ENCODE measurements at regions not wholly inside any gene's neighbourhood (a gene's known extent, or its start where the extent isn't known, plus 50 kb on each side); places are given as distances from the start of the nearest gene placed in this dataset.

- in situ Hi-C loops (cut with HindIII; ENCODE audit: low pct_unique_long_range_greater_than_20kb, low sequenced_read_pairs): no loop called here
- no peaks in the 10 kb centered on the region for H3K36me3 ChIP-seq (ENCODE audit: control insufficient read depth, insufficient read depth, low read length)
- no peaks in the 10 kb centered on the region for H3K27me3 ChIP-seq (ENCODE audit: control insufficient read depth, insufficient read depth, low read length)
- BruUV-seq (replicated peaks): no TSS peak
- ATAC-seq (no peak), DNase-seq (ENCODE audit: low read depth, low spot score) (no peak)
- H3K27ac ChIP-seq (ENCODE audit: low read length): no peak overlapping the region
- POLR2A ChIA-PET: interaction anchor here (0.6 kb wide), 1 partner anchor 527 kb away, joined by 3 read pairs; no protein-coding TSS in a partner anchor
- H3K9me3 ChIP-seq (ENCODE audit: control insufficient read depth, insufficient read depth, low read depth, low read length): no peaks in the 10 kb centered on the region
- TF ChIP-seq TCF7L2 (IDR thresholded peaks at IDR 0.05; ENCODE audit: low read depth, low read length) (no peak), POLR2AphosphoS5 (IDR thresholded peaks at IDR 0.05; ENCODE audit: low read depth, low read length) (no peak), SIN3A (IDR thresholded peaks at IDR 0.05; ENCODE audit: borderline replicate concordance, insufficient read depth, low read depth, low read length) (no peak)
- TF ChIP-seq, protein P1, sequence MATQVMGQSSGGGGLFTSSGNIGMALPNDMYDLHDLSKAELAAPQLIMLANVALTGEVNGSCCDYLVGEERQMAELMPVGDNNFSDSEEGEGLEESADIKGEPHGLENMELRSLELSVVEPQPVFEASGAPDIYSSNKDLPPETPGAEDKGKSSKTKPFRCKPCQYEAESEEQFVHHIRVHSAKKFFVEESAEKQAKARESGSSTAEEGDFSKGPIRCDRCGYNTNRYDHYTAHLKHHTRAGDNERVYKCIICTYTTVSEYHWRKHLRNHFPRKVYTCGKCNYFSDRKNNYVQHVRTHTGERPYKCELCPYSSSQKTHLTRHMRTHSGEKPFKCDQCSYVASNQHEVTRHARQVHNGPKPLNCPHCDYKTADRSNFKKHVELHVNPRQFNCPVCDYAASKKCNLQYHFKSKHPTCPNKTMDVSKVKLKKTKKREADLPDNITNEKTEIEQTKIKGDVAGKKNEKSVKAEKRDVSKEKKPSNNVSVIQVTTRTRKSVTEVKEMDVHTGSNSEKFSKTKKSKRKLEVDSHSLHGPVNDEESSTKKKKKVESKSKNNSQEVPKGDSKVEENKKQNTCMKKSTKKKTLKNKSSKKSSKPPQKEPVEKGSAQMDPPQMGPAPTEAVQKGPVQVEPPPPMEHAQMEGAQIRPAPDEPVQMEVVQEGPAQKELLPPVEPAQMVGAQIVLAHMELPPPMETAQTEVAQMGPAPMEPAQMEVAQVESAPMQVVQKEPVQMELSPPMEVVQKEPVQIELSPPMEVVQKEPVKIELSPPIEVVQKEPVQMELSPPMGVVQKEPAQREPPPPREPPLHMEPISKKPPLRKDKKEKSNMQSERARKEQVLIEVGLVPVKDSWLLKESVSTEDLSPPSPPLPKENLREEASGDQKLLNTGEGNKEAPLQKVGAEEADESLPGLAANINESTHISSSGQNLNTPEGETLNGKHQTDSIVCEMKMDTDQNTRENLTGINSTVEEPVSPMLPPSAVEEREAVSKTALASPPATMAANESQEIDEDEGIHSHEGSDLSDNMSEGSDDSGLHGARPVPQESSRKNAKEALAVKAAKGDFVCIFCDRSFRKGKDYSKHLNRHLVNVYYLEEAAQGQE (IDR thresholded peaks at IDR 0.05; ENCODE audit: insufficient read depth in 1 of 2, low read depth in 2 of 2, low read length in 1 of 2): no peak
- TF ChIP-seq, protein P2, sequence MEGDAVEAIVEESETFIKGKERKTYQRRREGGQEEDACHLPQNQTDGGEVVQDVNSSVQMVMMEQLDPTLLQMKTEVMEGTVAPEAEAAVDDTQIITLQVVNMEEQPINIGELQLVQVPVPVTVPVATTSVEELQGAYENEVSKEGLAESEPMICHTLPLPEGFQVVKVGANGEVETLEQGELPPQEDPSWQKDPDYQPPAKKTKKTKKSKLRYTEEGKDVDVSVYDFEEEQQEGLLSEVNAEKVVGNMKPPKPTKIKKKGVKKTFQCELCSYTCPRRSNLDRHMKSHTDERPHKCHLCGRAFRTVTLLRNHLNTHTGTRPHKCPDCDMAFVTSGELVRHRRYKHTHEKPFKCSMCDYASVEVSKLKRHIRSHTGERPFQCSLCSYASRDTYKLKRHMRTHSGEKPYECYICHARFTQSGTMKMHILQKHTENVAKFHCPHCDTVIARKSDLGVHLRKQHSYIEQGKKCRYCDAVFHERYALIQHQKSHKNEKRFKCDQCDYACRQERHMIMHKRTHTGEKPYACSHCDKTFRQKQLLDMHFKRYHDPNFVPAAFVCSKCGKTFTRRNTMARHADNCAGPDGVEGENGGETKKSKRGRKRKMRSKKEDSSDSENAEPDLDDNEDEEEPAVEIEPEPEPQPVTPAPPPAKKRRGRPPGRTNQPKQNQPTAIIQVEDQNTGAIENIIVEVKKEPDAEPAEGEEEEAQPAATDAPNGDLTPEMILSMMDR (IDR thresholded peaks at IDR 0.05): no peak
- no peaks in the 10 kb centered on the region for H3K4me1 ChIP-seq (ENCODE audit: control insufficient read depth, insufficient read depth, low read length)
- CTCF ChIA-PET: no interaction called here
- intact Hi-C loops (cut with micrococcal nuclease; ENCODE audit: unreplicated experiment): no loop called here
- no peak overlapping the region for H3K4me3 ChIP-seq (ENCODE audit: low read depth in 2 of 2, low read length in 2 of 2)
Measured at GRCh38 chr1:162919034-162919433, 58.1 kb upstream of the CCDC190 start.

DNA sequence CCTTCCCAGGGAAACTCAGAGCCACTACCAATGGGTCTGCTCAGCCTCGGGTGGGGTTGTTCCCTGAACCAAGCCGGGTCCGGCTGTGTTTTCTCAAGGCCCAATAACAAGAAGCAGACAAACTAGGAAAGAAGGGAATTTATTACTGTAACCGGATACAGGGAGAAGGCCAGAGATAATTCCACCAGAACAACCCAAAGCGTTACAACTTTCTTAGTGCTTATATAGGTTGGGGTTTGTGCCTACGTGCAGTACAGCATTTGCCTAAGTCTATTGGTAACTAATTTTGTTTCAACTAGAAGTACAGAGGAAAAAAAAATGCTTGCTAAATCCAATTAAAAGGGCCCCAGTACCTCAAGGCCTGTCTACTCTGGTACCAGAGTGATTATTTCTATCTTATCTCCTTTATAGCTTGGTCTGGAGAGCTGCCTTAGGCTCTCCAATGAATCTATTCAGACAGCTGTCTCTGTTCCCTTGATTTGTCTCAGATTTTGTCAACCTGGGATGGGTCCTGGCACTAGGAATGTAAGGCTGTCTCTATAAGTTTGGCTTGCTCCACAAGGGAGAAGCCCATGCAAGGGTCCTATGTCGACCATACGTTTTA lies 57.3 kb upstream of the CCDC190 start:
- 0 out of 2 replicates have a peak, but pooled peaks cover 2% of the 10 kb centered on the region for H3K9me3 ChIP-seq (ENCODE audit: control insufficient read depth, insufficient read depth, low read depth, low read length)
- CTCF ChIA-PET: no interaction called here
- TF ChIP-seq TCF7L2 (IDR thresholded peaks at IDR 0.05; ENCODE audit: low read depth, low read length) (no peak), SIN3A (IDR thresholded peaks at IDR 0.05; ENCODE audit: borderline replicate concordance, insufficient read depth, low read depth, low read length) (no peak)
- TF ChIP-seq, protein P2 (IDR thresholded peaks at IDR 0.05): no peak
- no peaks in the 10 kb centered on the region for H3K36me3 ChIP-seq (ENCODE audit: control insufficient read depth, insufficient read depth, low read length)
- intact Hi-C loops (cut with micrococcal nuclease; ENCODE audit: unreplicated experiment) (no loop called here), in situ Hi-C loops (cut with HindIII; ENCODE audit: low pct_unique_long_range_greater_than_20kb, low sequenced_read_pairs) (no loop called here)
- H3K4me1 ChIP-seq (ENCODE audit: control insufficient read depth, insufficient read depth, low read length): no peaks in the 10 kb centered on the region
- BruUV-seq (replicated peaks): no TSS peak
- no peak for ATAC-seq
- no peak overlapping the region for H3K4me3 ChIP-seq (ENCODE audit: low read depth in 2 of 2, low read length in 2 of 2)
- POLR2A ChIA-PET: interaction anchor here (0.6 kb wide), 1 partner anchor 528 kb away, joined by 3 read pairs; no protein-coding TSS in a partner anchor
- DNase-seq (ENCODE audit: low read depth, low spot score): no peak
- H3K27me3 ChIP-seq (ENCODE audit: control insufficient read depth, insufficient read depth, low read length): no peaks in the 10 kb centered on the region
- no peak overlapping the region for H3K27ac ChIP-seq (ENCODE audit: low read length)
